ENCODE measurements at regions not wholly inside any gene's neighbourhood (a gene's known extent, or its start where the extent isn't known, plus 50 kb on each side); places are given as distances from the start of the nearest gene placed in this dataset.

GRCh38 chr5:29379619-29380018 lies 1813.9 kb upstream of the CDH6 start:
- TF ChIP-seq CTCF (conservative IDR thresholded peaks at IDR 0.05 in 1 of 2, IDR thresholded peaks at IDR 0.05 in 1 of 2; ENCODE audit: low read depth in 1 of 2, low read length in 2 of 2) = no peak
- Histone ChIP-seq H3K9ac (ENCODE audit: insufficient read depth, low read length) (no peak overlapping the region), H3K27me3 (ENCODE audit: control insufficient read depth, insufficient read depth, low read length) (no peaks in the 10 kb centered on the region), H4K20me1 (ENCODE audit: control insufficient read depth, extremely low read depth, insufficient read depth, low read length) (no peaks in the 10 kb centered on the region), H3K4me1 (ENCODE audit: control insufficient read depth, extremely low read depth, insufficient read depth, low read length) (no peaks in the 10 kb centered on the region), H3K4me3 (replicated peaks in 1 of 4; ENCODE audit: control extremely low read depth in 1 of 4, insufficient read depth in 1 of 4, low read depth in 3 of 4, low read length in 4 of 4) (no peak overlapping the region), H3K9me3 (ENCODE audit: control insufficient read depth, insufficient read depth, low read depth, low read length) (no peaks in the 10 kb centered on the region), H3K79me2 (ENCODE audit: control insufficient read depth, insufficient read depth, low read length) (no peaks in the 10 kb centered on the region), H3K36me3 (ENCODE audit: control insufficient read depth, insufficient read depth, low read length) (no peaks in the 10 kb centered on the region), H3K27ac (ENCODE audit: insufficient read depth, low read length) (no peak overlapping the region), H2AFZ (ENCODE audit: low read length) (no peak overlapping the region), H3K4me2 (ENCODE audit: extremely low read depth, insufficient read depth, low read length) (no peak overlapping the region)
- no peak for DNase-seq (ENCODE audit: low read depth in 2 of 2)

- H3K79me2 ChIP-seq (ENCODE audit: control insufficient read depth, insufficient read depth, low read length) = no peaks in the 10 kb centered on the region
- no peak overlapping the region for H3K4me2 ChIP-seq (ENCODE audit: extremely low read depth, insufficient read depth, low read length)
- no peaks in the 10 kb centered on the region for H3K27me3 ChIP-seq (ENCODE audit: control insufficient read depth, insufficient read depth, low read length)
- H3K9ac ChIP-seq (ENCODE audit: insufficient read depth, low read length) = no peak overlapping the region
- TF ChIP-seq EZH2 (IDR thresholded peaks at IDR 0.05; ENCODE audit: low read length, missing control alignments) (no peak), CTCF (conservative IDR thresholded peaks at IDR 0.05 in 1 of 2, IDR thresholded peaks at IDR 0.05 in 1 of 2; ENCODE audit: low read depth in 1 of 2, low read length in 2 of 2) (no peak)
- H3K27ac ChIP-seq (ENCODE audit: insufficient read depth, low read length) = no peak overlapping the region
- H3K4me1 ChIP-seq (ENCODE audit: control insufficient read depth, extremely low read depth, insufficient read depth, low read length) = no peaks in the 10 kb centered on the region
- H4K20me1 ChIP-seq (ENCODE audit: control insufficient read depth, extremely low read depth, insufficient read depth, low read length) = no peaks in the 10 kb centered on the region
- H3K9me3 ChIP-seq (ENCODE audit: control insufficient read depth, insufficient read depth, low read depth, low read length) = no peaks in the 10 kb centered on the region
- no peak for DNase-seq (ENCODE audit: low read depth in 2 of 2)
- no peaks in the 10 kb centered on the region for H3K36me3 ChIP-seq (ENCODE audit: control insufficient read depth, insufficient read depth, low read length)
- H2AFZ ChIP-seq (ENCODE audit: low read length) = no peak overlapping the region
- no peak overlapping the region for H3K4me3 ChIP-seq (replicated peaks in 1 of 4; ENCODE audit: control extremely low read depth in 1 of 4, insufficient read depth in 1 of 4, low read depth in 3 of 4, low read length in 4 of 4)
These were observed 1815.4 kb upstream of the CDH6 start for GRCh38 chr5:29378104-29378503.

GRCh38 chr5:29370248-29370647 lies 1823.2 kb upstream of the CDH6 start:
- no peak overlapping the region for H3K4me3 ChIP-seq (replicated peaks in 1 of 4; ENCODE audit: control extremely low read depth in 1 of 4, insufficient read depth in 1 of 4, low read depth in 3 of 4, low read length in 4 of 4)
- H2AFZ ChIP-seq (ENCODE audit: low read length) = no peak overlapping the region
- H3K9ac ChIP-seq (ENCODE audit: insufficient read depth, low read length) = no peak overlapping the region
- DNase-seq (ENCODE audit: low read depth in 2 of 2) = no peak
- H3K4me2 ChIP-seq (ENCODE audit: extremely low read depth, insufficient read depth, low read length) = no peak overlapping the region
- no peaks in the 10 kb centered on the region for H3K4me1 ChIP-seq (ENCODE audit: control insufficient read depth, extremely low read depth, insufficient read depth, low read length)
- no peaks in the 10 kb centered on the region for H4K20me1 ChIP-seq (ENCODE audit: control insufficient read depth, extremely low read depth, insufficient read depth, low read length)
- TF ChIP-seq EZH2 (IDR thresholded peaks at IDR 0.05; ENCODE audit: low read length, missing control alignments) (no peak), CTCF (conservative IDR thresholded peaks at IDR 0.05 in 1 of 2, IDR thresholded peaks at IDR 0.05 in 1 of 2; ENCODE audit: low read depth in 1 of 2, low read length in 2 of 2) (no peak)
- no peak overlapping the region for H3K27ac ChIP-seq (ENCODE audit: insufficient read depth, low read length)
- no peaks in the 10 kb centered on the region for H3K36me3 ChIP-seq (ENCODE audit: control insufficient read depth, insufficient read depth, low read length)
- no peaks in the 10 kb centered on the region for H3K79me2 ChIP-seq (ENCODE audit: control insufficient read depth, insufficient read depth, low read length)
- H3K9me3 ChIP-seq (ENCODE audit: control insufficient read depth, insufficient read depth, low read depth, low read length) = no peaks in the 10 kb centered on the region
- no peaks in the 10 kb centered on the region for H3K27me3 ChIP-seq (ENCODE audit: control insufficient read depth, insufficient read depth, low read length)

All from fibroblast of lung (primary cell).